ENCODE measurements at regions not wholly inside any gene's neighbourhood (a gene's known extent, or its start where the extent isn't known, plus 50 kb on each side); places are given as distances from the start of the nearest gene placed in this dataset.

- TF ChIP-seq CHD7 (IDR thresholded peaks at IDR 0.05; ENCODE audit: insufficient replicate concordance, low read length) (no peak), SIRT6 (IDR thresholded peaks at IDR 0.05; ENCODE audit: low read length) (no peak), NRF1 (IDR thresholded peaks at IDR 0.05; ENCODE audit: low read depth, low read length) (no peak), CBX8 (IDR thresholded peaks at IDR 0.05; ENCODE audit: borderline replicate concordance, low read depth, low read length) (no peak), BCL11A (IDR thresholded peaks at IDR 0.05; ENCODE audit: low read depth in 2 of 2, low read length in 2 of 2) (no peak), RAD21 (IDR thresholded peaks at IDR 0.05 in 1 of 2, conservative IDR thresholded peaks at IDR 0.05 in 1 of 2; ENCODE audit: low read depth in 2 of 2, low read length in 2 of 2) (no peak), JUND (IDR thresholded peaks at IDR 0.05; ENCODE audit: low read length) (no peak)
These were observed 99.5 kb upstream of the TMTC4 start (continued) for GRCh38 chr13:100773923-100774663.
